EH (cell line): ENCODE measurements at regions not wholly inside any gene's neighbourhood (a gene's known extent, or its start where the extent isn't known, plus 50 kb on each side); places are given as distances from the start of the nearest gene placed in this dataset.
"Not testable (repeated sequence)": the region's sequence is repeated elsewhere in the genome, so short reads cannot be mapped to it uniquely, and the experiment has no call there.

Experiments
- DNase-seq: peaks from one replicate; pipeline ENCODE4 v3.0.0-alpha.2; 2015; ENCODE audit warnings: low read depth

- DNase-seq, result no peak
Measured at GRCh38 chrX:5695971-5696370, 532.7 kb downstream of the NLGN4X start.

- DNase-seq, result no peak
Measured at GRCh38 chrX:5683996-5684395, 544.7 kb downstream of the NLGN4X start.

GRCh38 chrX:5681159-5681558 lies 547.5 kb downstream of the NLGN4X start:
- DNase-seq, result no peak

GRCh38 chrX:5674036-5674435 lies 554.6 kb downstream of the NLGN4X start:
- no peak for DNase-seq

- DNase-seq, result no peak
Measured at GRCh38 chrX:5672099-5672498, 556.6 kb downstream of the NLGN4X start.

- not testable (repeated sequence) for DNase-seq
Measured at GRCh38 chrX:5666689-5667088, 562.0 kb downstream of the NLGN4X start.

GRCh38 chrX:5656544-5656943 lies 572.1 kb downstream of the NLGN4X start:
- DNase-seq, result no peak

GRCh38 chrX:5650904-5651303 lies 577.8 kb downstream of the NLGN4X start:
- DNase-seq, result no peak

- no peak for DNase-seq
Measured at GRCh38 chrX:5648941-5649568, 579.6 kb downstream of the NLGN4X start.

- no peak for DNase-seq
Measured at GRCh38 chrX:5646818-5647217, 581.8 kb downstream of the NLGN4X start.

DNA sequence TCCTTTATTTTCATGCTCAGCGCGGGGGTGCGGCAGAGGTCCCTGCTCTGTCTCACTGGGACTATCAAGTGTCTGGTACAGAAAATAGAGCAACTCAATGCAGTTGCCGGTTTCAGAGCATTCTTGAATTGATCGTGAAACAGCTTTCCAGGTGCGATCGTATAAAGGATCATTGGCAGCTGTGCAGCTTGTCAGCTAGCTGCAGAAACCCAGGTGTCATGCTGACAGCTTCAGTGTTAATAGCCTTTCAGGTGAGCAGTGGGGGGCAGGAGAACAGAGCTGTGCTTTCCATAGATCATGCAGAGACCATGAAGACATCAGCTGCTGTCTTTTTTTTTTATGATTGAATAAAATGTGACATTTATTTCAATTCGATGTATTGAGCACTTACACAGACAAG lies 583.9 kb downstream of the NLGN4X start:
- no peak for DNase-seq

DNA sequence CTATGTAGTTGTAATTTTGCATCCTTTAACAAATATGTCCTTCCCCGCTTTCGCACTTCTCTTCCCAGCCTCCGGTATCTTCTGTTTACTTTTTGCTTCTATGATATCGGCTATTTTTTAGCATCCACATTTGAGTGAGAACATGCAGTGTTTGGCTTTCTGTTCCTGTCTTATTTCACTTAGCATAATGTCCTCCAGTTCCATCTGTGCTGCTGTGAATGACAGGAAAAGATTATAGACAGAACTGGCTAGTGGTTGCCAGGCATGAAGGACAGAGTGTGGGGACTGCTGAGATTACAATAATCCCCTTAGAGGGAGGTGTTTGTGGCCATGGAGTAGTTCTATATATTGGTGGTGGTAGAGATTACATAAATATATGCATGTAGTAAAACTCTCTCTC lies 588.6 kb downstream of the NLGN4X start:
- DNase-seq, result no peak

DNA sequence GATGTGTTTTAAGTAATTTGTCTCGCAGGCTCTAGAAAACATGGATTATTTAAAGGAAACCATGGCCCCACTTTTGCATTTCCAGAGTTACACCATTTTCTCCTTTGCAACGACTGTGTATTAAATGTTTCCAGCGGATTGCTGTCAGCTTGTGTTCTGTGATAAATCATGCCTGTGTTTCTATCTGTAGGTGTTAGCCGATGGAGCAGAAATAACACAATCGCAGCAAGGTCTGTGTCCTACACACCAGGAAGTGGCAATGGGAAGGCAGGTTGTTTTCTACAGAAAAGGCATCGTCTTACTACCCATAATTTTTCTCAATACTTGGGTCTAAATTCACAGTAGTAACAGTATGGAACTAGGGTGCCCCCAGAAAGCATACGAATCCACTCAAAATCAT lies 590.1 kb downstream of the NLGN4X start:
- no peak for DNase-seq

GRCh38 chrX:5632887-5633286 lies 595.8 kb downstream of the NLGN4X start:
- DNase-seq, result no peak

GRCh38 chrX:5632061-5632614 lies 596.5 kb downstream of the NLGN4X start:
- DNase-seq, result no peak

DNA sequence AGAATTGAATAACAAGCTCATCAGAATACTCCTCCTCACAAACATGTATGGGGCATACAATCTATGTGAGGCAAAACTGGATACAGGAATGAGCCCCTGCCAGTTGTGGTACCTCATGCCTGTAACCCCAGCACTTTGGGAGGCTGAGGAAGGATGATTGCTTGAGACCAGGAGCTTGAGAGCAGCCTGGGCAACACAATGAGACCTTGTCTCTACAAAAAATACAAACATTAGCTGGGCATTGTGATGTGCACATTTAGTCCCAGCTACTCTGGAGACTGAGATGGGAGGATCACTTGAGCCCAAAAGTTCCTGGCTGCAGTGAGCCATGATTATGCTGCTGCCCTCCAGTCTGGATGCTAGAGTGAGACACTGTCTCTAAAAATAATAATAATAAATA lies 611.0 kb downstream of the NLGN4X start:
- no peak for DNase-seq

- no peak for DNase-seq
Measured at GRCh38 chrX:5595570-5595969, 633.1 kb downstream of the NLGN4X start.

GRCh38 chrX:5586726-5587125 lies 641.9 kb downstream of the NLGN4X start:
- DNase-seq, result no peak

DNA sequence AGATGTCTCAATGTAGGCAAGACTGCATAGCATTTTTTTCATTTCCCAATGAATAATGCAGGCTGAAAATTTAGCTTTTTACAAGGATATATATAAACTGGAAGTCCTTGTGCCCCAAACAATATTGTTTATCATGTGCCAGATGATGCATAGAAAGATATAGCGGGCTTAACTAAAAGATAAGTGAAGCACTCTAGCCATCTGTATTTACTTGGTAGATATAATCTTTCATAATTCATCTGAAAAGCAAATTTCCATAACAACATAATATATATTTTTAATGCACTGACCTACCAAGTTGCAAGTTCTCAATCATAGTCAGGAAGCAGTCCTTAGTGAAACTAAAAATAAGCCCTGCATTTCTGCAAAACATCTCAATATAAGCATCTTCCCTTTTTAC lies 653.3 kb downstream of the NLGN4X start:
- no peak for DNase-seq

DNA sequence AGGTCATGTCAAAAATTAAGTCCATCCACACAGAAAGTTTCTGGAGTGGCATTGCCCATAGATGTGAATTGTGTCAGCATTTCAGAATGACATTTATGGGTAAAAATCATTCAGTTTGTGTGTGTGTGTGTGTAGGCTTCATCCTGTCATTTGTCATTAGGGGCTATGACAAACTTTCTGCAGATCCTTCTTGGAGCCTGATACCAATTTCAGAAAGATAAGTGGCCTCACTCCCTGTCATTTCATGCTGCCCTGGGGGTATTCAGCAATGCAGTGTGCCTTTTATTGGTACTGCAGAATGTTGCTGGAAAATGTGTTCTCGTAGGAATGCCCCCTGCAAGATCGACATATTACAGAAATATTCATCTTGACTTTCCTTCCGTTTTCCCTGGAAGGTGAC lies 659.7 kb downstream of the NLGN4X start:
- no peak for DNase-seq

DNA sequence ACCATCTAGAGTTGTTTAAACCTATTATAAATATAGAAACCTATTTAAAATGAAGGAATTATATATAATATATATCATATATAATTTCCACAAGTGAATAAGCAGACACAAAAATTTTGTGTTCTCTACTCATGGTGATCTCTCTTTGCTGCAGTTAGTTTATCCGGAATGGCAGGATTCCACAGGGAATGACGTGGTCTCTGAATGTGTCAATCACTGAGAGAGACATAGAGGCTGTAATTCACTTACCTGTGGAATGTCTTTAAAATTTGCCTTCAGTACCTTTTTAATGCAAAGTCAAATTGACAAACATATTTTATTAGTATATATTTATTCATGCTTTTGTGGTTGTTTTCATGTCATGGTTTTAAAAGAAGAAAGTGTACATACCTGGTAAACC lies 669.3 kb downstream of the NLGN4X start:
- DNase-seq, result no peak

DNA sequence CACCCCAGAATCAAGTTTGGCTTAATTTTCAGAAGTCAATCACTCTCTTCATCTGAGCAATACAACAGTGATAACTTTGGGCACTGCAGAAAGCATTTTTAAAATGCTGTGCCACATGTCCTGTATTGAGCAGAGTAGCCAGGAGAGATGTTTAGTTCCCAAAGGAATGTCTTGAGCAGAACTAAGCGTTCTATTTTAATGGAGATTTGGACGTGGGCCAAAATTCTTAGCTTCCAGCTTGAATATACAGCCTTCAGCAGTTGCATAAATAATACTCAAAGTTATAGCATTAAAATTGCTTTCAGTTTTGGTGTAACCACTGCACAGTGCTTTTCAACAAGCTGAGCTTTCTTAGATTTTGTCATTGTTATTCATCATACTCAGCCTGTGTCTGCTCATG lies 679.2 kb downstream of the NLGN4X start:
- DNase-seq, result no peak

DNA sequence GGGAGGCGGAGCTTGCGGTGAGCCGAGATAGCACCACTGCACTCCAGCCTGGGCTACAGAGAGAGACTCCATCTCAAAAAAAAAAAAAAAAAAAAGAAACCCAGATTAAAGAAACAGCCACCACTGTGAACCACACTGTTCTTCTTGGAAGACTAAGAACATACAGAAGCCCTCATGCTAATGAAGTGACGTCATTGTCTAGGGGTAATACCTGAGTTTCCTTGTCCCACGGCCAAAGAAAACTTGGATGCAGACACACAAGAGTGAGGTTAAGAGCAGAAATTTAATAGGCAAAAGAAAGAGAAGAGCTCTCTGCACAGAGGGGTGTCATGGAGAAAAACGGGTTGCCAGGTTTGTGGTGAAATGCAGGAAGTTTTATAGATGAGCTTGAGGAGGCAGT lies 691.6 kb downstream of the NLGN4X start:
- DNase-seq, result no peak

DNA sequence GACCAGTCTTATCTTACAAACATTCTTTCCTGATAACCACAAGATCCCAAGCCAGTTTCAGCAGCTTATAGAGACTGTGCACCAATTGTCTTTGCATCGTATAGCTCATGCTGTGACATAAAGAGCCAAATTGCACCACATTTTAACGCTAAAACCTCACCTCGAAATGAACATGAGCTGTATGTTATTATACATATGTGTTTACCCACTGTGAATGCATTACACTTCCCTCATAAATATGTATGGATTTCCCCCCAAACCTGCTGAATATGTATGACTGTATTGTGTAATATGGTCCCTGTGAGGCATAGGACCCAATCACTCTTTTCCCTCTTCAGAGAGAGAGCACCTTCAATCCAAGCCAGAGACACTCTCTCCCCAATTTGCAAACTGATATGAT lies 692.4 kb downstream of the NLGN4X start:
- no peak for DNase-seq
